OCI-LY7 (cell line): ENCODE measurements at regions not wholly inside any gene's neighbourhood (a gene's known extent, or its start where the extent isn't known, plus 50 kb on each side); places are given as distances from the start of the nearest gene placed in this dataset.

Source experiments
- BruUV-seq: library from RNA; stranded (reverse); fragments of 400-500 nt; replicated peaks from 2 replicates; lab custom pipeline; 2021; lab: Mats Ljungman, UMichigan
- CTCF ChIA-PET: fragments of 300-600 bp; sonication (Branson Sonifier 250); formaldehyde crosslinking; loops from one replicate; lab custom pipeline; 2022; ENCODE audit warnings: antibody characterized with exemption; ENCODE audit not compliant: unreplicated experiment; lab: Charles Lee
- POLR2A ChIA-PET: fragments of 300-600 bp; sonication (Branson Sonifier 250); formaldehyde crosslinking; loops from one replicate; lab custom pipeline; 2022; ENCODE audit warnings: antibody characterized with exemption; lab: Charles Lee
- DNase-seq: peaks from one replicate; pipeline ENCODE4 v3.0.0-alpha.2; 2015; ENCODE audit warnings: low spot score
- H2AFZ ChIP-seq: fragments of 200-600 bp; sonication (generic), shearing (Covaris generic); 2 replicates; pipeline ENCODE4 v1.6.1; 2014; ENCODE audit warnings: mild to moderate bottlenecking, antibody characterized with exemption, low read length, moderate library complexity
- H3K27ac ChIP-seq: fragments of 200-600 bp; sonication (generic); 2 replicates; pipeline ENCODE4 v1.5.1; 2014; ENCODE audit warnings: mixed run types, low read depth, mild to moderate bottlenecking, moderate library complexity, low read length, inconsistent platforms; ENCODE audit not compliant: poor library complexity, severe bottlenecking
- H3K36me3 ChIP-seq: fragments of 200-600 bp; sonication (generic); 2 replicates; pipeline ENCODE4 v1.6.1; 2014; ENCODE audit warnings: mild to moderate bottlenecking, antibody characterized with exemption, low read length, moderate library complexity, mixed read lengths; ENCODE audit not compliant: insufficient read depth
- H3K4me1 ChIP-seq: fragments of 200-600 bp; sonication (generic); 2 replicates; pipeline ENCODE4 v1.5.1; 2014; ENCODE audit warnings: mild to moderate bottlenecking, low read length; ENCODE audit not compliant: insufficient read depth, poor library complexity, severe bottlenecking
- H3K4me2 ChIP-seq: fragments of 200-600 bp; sonication (generic); 2 replicates; pipeline ENCODE4 v1.6.1; 2014; ENCODE audit warnings: mild to moderate bottlenecking, low read length
- H3K4me3 ChIP-seq: fragments of 200-600 bp; sonication (generic); 2 replicates; pipeline ENCODE4 v1.5.1; 2014; ENCODE audit warnings: mild to moderate bottlenecking, low read depth, low read length; ENCODE audit not compliant: poor library complexity, severe bottlenecking
- H3K79me2 ChIP-seq: fragments of 200-600 bp; sonication (generic); 2 replicates; pipeline ENCODE4 v1.6.1; 2016; ENCODE audit warnings: low read depth, mild to moderate bottlenecking, low read length, moderate library complexity, mixed read lengths; ENCODE audit not compliant: insufficient read depth
- H3K9me2 ChIP-seq: fragments of 200-600 bp; sonication (generic); 2 replicates; pipeline ENCODE4 v1.6.1; 2016; ENCODE audit warnings: mild to moderate bottlenecking, low read length, mixed read lengths; ENCODE audit not compliant: insufficient read depth
- H3K9me3 ChIP-seq: fragments of 200-600 bp; sonication (generic); 2 replicates; pipeline ENCODE4 v1.6.1; 2014; ENCODE audit warnings: mild to moderate bottlenecking, mixed run types, low read length, mixed read lengths
- H4K20me1 ChIP-seq: fragments of 200-600 bp; sonication (generic); 2 replicates; pipeline ENCODE4 v1.6.1; 2014; ENCODE audit warnings: mild to moderate bottlenecking, antibody characterized with exemption, low read length, moderate library complexity, mixed read lengths; ENCODE audit not compliant: insufficient read depth
- EZH2phosphoT487 ChIP-seq: fragments of 200-600 bp; sonication (generic); IDR thresholded peaks from 2 replicates; pipeline ENCODE4 v1.6.1; 2018; ENCODE audit warnings: low read depth, borderline replicate concordance, mild to moderate bottlenecking, mixed run types, antibody characterized with exemption, low read length, moderate library complexity, mixed read lengths
- intact Hi-C: fragments of 100-400 bp; cut with micrococcal nuclease; formaldehyde crosslinking; loops from one replicate; pipeline ENCODE4 v1.10.0; 2022; ENCODE audit not compliant: unreplicated experiment
- TF ChIP-seq, protein P1 (sequence below): fragments of 200-600 bp; sonication (generic); conservative IDR thresholded peaks from 2 replicates; pipeline ENCODE4 v1.5.1; 2014; ENCODE audit warnings: mild to moderate bottlenecking, antibody characterized with exemption, low read length, moderate library complexity, mixed read lengths

DNA sequence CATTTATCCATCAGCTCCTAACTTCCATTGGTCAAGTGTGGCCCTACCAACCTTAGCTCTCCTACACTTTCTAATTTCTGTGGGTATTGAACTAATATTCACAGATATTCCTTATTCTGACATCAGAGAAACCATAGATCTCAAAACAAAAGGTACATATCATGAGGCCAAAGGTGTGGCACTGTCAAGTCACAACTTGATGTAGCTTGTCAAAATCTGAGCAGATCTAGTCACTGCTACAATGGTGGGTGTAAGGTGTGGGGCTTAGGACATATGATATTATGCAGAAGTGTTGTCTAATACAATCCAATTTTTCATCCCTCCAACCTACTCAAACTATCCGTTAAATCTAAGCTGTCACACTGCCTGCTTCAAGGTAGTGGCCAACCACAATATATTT is 114.0 kb upstream of the FAR2 start:
- ChIA-PET CTCF (no interaction called here), POLR2A (interaction anchor here (0.6 to 0.8 kb wide), 3 partner anchors 22 to 151 kb away, joined by 4 read pairs; no protein-coding TSS in a partner anchor)
- H3K79me2 ChIP-seq: no peaks in the 10 kb centered on the region
- H3K27ac ChIP-seq: no peak overlapping the region
- H4K20me1 ChIP-seq: no peaks in the 10 kb centered on the region
- no peaks in the 10 kb centered on the region for H3K9me3 ChIP-seq
- TF ChIP-seq, protein P1, sequence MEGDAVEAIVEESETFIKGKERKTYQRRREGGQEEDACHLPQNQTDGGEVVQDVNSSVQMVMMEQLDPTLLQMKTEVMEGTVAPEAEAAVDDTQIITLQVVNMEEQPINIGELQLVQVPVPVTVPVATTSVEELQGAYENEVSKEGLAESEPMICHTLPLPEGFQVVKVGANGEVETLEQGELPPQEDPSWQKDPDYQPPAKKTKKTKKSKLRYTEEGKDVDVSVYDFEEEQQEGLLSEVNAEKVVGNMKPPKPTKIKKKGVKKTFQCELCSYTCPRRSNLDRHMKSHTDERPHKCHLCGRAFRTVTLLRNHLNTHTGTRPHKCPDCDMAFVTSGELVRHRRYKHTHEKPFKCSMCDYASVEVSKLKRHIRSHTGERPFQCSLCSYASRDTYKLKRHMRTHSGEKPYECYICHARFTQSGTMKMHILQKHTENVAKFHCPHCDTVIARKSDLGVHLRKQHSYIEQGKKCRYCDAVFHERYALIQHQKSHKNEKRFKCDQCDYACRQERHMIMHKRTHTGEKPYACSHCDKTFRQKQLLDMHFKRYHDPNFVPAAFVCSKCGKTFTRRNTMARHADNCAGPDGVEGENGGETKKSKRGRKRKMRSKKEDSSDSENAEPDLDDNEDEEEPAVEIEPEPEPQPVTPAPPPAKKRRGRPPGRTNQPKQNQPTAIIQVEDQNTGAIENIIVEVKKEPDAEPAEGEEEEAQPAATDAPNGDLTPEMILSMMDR: no peak
- TF ChIP-seq EZH2phosphoT487: no peak
- no peak for DNase-seq
- intact Hi-C loops: no loop called here
- H3K36me3 ChIP-seq: no peaks in the 10 kb centered on the region
- H3K4me2 ChIP-seq: no peak overlapping the region
- no peak overlapping the region for H3K4me3 ChIP-seq
- H3K9me2 ChIP-seq: no peaks in the 10 kb centered on the region
- H3K4me1 ChIP-seq: no peaks in the 10 kb centered on the region
- H2AFZ ChIP-seq: no peak overlapping the region
- no TSS peak for BruUV-seq

DNA sequence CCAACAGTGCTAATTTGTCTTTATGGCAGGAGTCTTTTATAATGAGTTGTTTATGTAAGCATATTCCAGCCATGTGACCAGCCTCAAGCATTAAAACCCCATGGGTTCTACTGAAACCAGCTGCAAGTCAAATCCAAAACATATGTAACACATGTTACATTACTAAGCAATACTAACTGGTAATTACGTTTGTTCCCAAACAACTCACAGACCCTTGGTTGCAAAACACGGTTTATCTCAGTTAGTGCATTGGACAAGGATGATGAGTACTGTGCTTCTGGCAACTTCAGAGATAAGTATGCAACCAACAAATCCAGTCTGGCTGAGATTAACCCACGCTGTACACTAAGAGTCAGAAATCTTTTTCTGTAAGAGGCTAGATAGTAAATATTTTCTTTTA is 110.1 kb upstream of the FAR2 start:
- Histone ChIP-seq H3K4me2 (no peak overlapping the region), H4K20me1 (no peaks in the 10 kb centered on the region), H3K4me1 (no peaks in the 10 kb centered on the region), H3K9me3 (no peaks in the 10 kb centered on the region), H3K79me2 (no peaks in the 10 kb centered on the region), H3K27ac (no peak overlapping the region), H2AFZ (no peak overlapping the region), H3K9me2 (no peaks in the 10 kb centered on the region), H3K4me3 (no peak overlapping the region), H3K36me3 (no peaks in the 10 kb centered on the region)
- TF ChIP-seq, protein P1: no peak
- TF ChIP-seq EZH2phosphoT487: no peak
- intact Hi-C loops: no loop called here
- no TSS peak for BruUV-seq
- POLR2A ChIA-PET: no interaction called here
- no peak for DNase-seq
- CTCF ChIA-PET: no interaction called here

DNA sequence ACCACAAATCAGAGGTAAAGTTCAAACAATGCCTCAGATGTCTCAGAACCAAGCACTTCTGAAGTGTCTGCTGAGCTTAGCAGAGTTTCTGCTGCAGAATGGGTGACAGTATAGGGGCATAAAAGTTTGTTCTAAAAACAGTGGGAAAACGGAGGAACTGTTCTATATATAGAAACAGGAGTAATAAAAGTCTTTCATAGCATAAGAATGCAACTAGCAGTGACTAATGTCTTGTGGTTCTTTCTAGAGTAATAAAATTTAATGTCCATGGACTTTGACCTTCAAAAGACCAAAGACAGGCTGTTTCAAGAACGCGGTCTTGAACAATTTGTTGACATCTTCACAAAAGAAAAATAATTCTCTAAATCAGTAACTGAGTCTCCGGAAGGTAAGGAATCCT is 107.5 kb upstream of the FAR2 start:
- Histone ChIP-seq H3K4me2 (no peak overlapping the region), H3K9me2 (no peaks in the 10 kb centered on the region), H3K4me3 (no peak overlapping the region), H3K36me3 (no peaks in the 10 kb centered on the region), H2AFZ (no peak overlapping the region), H3K4me1 (no peaks in the 10 kb centered on the region), H3K79me2 (no peaks in the 10 kb centered on the region), H4K20me1 (no peaks in the 10 kb centered on the region), H3K27ac (no peak overlapping the region), H3K9me3 (no peaks in the 10 kb centered on the region)
- TF ChIP-seq, protein P1: no peak
- no peak for TF ChIP-seq EZH2phosphoT487
- ChIA-PET POLR2A (no interaction called here), CTCF (no interaction called here)
- intact Hi-C loops: no loop called here
- DNase-seq: no peak
- BruUV-seq: no TSS peak
